HFFc6 (cell line): ENCODE measurements at regions not wholly inside any gene's neighbourhood (a gene's known extent, or its start where the extent isn't known, plus 50 kb on each side); places are given as distances from the start of the nearest gene placed in this dataset.
A peak's percentile ranks its signal among the peaks of the same experiment; 100 is the strongest.

Source experiments
- DNase-seq: peaks from one replicate; pipeline ENCODE4 v3.0.0-alpha.2; 2018
- H3K27ac Mint-ChIP-seq: 2 replicates; pipeline ENCODE4 v1.8.0; 2020; ENCODE audit warnings: mild to moderate bottlenecking, mixed read lengths
- H3K27me3 Mint-ChIP-seq: 2 replicates; pipeline ENCODE4 v1.8.0; 2021; ENCODE audit warnings: mild to moderate bottlenecking, moderate library complexity, mixed read lengths; ENCODE audit not compliant: insufficient read depth
- H3K36me3 Mint-ChIP-seq: 2 replicates; pipeline ENCODE4 v1.8.0; 2021; ENCODE audit warnings: low read depth, mixed read lengths
- H3K4me1 Mint-ChIP-seq: 2 replicates; pipeline ENCODE4 v1.8.0; 2020; ENCODE audit warnings: low read depth, mixed read lengths
- H3K4me3 Mint-ChIP-seq: 2 replicates; pipeline ENCODE4 v1.8.0; 2020; ENCODE audit warnings: mild to moderate bottlenecking, moderate library complexity, mixed read lengths
- H3K9me3 Mint-ChIP-seq: 2 replicates; pipeline ENCODE4 v1.8.0; 2020; ENCODE audit warnings: mild to moderate bottlenecking, mixed read lengths
- TF ChIP-seq, protein P1 (sequence below): fragments of 200-600 bp; sonication (generic); IDR thresholded peaks from 2 replicates; pipeline ENCODE4 v1.5.0; 2021; ENCODE audit warnings: antibody characterized with exemption, mild to moderate bottlenecking

DNA sequence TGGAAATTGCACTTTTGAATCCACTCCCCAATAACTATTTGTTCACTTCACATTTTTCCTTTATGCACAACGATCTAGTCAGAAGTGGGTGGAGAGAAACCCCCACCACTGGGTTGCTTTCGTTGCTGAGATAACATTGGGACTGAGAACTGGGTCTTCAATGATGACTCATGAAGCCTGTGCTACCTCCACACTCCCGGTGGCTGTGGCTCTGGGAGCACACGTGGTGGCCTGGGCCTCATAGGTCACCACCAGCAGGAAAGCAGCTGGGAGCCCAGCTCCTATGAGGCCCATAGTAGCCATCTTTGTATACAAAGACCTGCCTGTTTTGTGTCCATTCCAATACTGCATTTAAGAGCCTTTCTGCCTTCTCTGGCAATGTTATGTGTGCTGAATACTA lies 178.0 kb upstream of the SASH1 start:
- Mint-ChIP-seq H3K4me1 (no peaks in the 10 kb centered on the region), H3K4me3 (no peak overlapping the region), H3K27me3 (peaks cover 4% of the 10 kb centered on the region), H3K27ac (no peak overlapping the region), H3K9me3 (no peaks in the 10 kb centered on the region), H3K36me3 (no peaks in the 10 kb centered on the region)
- no peak for DNase-seq
- TF ChIP-seq, protein P1, sequence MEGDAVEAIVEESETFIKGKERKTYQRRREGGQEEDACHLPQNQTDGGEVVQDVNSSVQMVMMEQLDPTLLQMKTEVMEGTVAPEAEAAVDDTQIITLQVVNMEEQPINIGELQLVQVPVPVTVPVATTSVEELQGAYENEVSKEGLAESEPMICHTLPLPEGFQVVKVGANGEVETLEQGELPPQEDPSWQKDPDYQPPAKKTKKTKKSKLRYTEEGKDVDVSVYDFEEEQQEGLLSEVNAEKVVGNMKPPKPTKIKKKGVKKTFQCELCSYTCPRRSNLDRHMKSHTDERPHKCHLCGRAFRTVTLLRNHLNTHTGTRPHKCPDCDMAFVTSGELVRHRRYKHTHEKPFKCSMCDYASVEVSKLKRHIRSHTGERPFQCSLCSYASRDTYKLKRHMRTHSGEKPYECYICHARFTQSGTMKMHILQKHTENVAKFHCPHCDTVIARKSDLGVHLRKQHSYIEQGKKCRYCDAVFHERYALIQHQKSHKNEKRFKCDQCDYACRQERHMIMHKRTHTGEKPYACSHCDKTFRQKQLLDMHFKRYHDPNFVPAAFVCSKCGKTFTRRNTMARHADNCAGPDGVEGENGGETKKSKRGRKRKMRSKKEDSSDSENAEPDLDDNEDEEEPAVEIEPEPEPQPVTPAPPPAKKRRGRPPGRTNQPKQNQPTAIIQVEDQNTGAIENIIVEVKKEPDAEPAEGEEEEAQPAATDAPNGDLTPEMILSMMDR, result no peak

DNA sequence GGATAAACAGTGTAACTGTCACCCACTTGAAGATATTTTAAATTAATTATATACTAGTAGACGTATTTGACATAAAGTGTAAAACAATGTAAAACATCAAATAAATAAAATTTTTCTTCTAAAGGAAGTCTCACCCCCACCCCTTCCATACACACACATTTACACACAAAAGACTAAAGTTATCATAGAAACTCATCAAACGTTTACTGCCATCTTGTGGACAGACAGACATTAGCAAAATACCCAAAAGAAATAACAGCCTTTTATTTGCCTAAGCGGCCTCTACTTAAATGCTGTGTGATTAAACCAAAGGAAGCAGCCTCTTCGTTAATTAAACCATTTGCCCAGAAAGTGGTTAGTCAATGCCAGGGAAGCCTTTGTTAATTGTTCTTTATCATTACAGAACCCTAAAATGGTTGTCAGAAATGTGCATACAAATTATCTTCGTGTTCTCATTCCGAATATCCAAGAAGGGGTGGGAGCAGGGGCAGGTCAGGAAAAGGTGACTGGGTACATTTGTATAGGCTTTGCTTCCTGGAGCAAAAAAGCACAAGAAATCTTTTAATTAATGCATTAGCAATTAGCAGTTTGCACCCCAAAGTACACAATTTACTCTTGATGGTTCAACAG lies 176.2 kb upstream of the SASH1 start:
- H3K9me3 Mint-ChIP-seq, result no peaks in the 10 kb centered on the region
- peaks cover 4% of the 10 kb centered on the region for H3K27me3 Mint-ChIP-seq
- H3K4me3 Mint-ChIP-seq, result no peak overlapping the region
- no peak overlapping the region for H3K27ac Mint-ChIP-seq
- H3K4me1 Mint-ChIP-seq, result no peaks in the 10 kb centered on the region
- peak; percentile 62 for DNase-seq
- no peaks in the 10 kb centered on the region for H3K36me3 Mint-ChIP-seq
- TF ChIP-seq, protein P1, result peak; percentile 90

DNA sequence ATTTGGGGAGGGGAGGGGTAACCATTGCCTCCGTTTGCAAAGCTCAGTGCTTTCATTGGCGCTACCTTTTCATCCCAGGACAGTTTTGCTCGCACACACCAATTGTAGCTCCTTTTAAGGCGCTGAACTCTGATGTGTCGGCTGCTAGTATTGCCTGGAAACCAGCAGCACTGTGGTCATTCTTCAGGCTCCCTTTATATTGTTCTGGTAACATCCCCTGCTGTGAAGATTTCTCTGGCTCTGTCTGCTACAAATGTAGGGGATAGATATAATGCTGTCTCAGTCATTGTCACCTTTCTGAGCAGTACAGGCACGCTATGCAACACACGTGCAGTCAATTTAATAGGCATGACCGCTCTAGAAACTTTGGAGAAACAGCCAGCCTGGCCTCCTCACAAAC lies 172.9 kb upstream of the SASH1 start:
- H3K9me3 Mint-ChIP-seq, result no peaks in the 10 kb centered on the region
- no peaks in the 10 kb centered on the region for H3K36me3 Mint-ChIP-seq
- no peak for DNase-seq
- H3K27me3 Mint-ChIP-seq, result peaks cover 2% of the 10 kb centered on the region; the same call in 1 of the 2 replicates
- no peaks in the 10 kb centered on the region for H3K4me1 Mint-ChIP-seq
- H3K4me3 Mint-ChIP-seq, result no peak overlapping the region
- no peak overlapping the region for H3K27ac Mint-ChIP-seq
- TF ChIP-seq, protein P1, result no peak

DNA sequence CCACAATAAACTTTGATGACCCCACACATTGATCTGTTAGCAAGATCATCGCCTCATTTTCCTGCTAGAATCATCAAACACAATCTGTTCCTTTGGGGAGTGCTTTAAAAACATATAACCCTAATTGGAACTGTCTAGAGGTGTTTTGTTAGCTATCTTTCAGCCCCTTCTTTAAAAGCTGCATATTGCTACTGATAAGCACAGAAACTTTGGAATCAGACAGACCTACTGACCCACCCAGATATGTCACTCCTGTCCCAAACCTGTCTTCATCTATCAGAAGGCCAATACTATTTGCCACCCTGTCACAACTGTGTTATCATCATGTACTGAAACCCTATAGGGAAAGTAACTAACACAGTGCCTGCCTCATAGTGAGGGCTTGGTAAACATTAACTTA lies 172.4 kb upstream of the SASH1 start:
- no peak overlapping the region for H3K27ac Mint-ChIP-seq
- H3K27me3 Mint-ChIP-seq, result peaks cover 2% of the 10 kb centered on the region
- no peak overlapping the region for H3K4me3 Mint-ChIP-seq
- no peaks in the 10 kb centered on the region for H3K4me1 Mint-ChIP-seq
- TF ChIP-seq, protein P1, result no peak
- no peak for DNase-seq
- no peaks in the 10 kb centered on the region for H3K36me3 Mint-ChIP-seq
- H3K9me3 Mint-ChIP-seq, result no peaks in the 10 kb centered on the region

DNA sequence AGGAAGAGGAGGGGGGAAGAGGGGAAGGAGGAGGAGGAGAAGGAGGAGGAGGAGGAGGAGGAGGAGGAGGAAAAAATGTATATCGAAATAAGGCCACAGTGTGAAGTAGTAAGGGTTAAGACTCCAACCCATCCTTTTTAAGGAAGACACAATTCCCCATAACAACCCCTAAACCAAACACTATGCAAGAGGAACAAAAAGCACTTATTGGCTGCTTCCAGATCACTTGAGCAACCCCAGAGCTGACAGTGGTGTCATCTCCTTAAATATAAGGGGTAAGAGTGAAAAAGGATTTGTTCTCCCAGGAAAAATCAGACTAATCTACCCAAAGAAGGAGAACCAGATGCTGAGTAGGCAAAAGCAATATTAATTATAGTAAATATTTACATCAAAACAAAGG lies 169.1 kb upstream of the SASH1 start:
- Mint-ChIP-seq H3K27me3 (peaks cover 6% of the 10 kb centered on the region), H3K9me3 (no peaks in the 10 kb centered on the region), H3K27ac (no peak overlapping the region), H3K36me3 (no peaks in the 10 kb centered on the region), H3K4me3 (no peak overlapping the region), H3K4me1 (peaks cover 7% of the 10 kb centered on the region)
- no peak for DNase-seq
- TF ChIP-seq, protein P1, result no peak
